Smooth muscle cell (in vitro differentiated cells): ENCODE measurements at regions not wholly inside any gene's neighbourhood (a gene's known extent, or its start where the extent isn't known, plus 50 kb on each side); places are given as distances from the start of the nearest gene placed in this dataset.

Experiments used
- DNase-seq: peaks from one replicate; lab custom pipeline; 2025; ENCODE audit not compliant: unreplicated experiment; lab: John Stamatoyannopoulos, UW
- H2AFZ ChIP-seq: fragments of 200-600 bp; sonication (generic); 2 replicates; pipeline ENCODE4 v1.6.0; 2016; ENCODE audit warnings: antibody characterized with exemption, low read depth, mild to moderate bottlenecking
- H3F3A ChIP-seq: fragments of 200-600 bp; sonication (generic); 2 replicates; pipeline ENCODE4 v1.6.0; 2017; ENCODE audit warnings: antibody characterized with exemption, low read depth
- H3K27ac ChIP-seq: fragments of 200-600 bp; sonication (generic); 2 replicates; pipeline ENCODE4 v1.5.1; 2016; ENCODE audit warnings: low read depth, mild to moderate bottlenecking
- H3K27me3 ChIP-seq: fragments of 200-600 bp; sonication (generic); 2 replicates; pipeline ENCODE4 v1.6.1; 2016; ENCODE audit warnings: low read depth, mild to moderate bottlenecking
- H3K36me3 ChIP-seq: fragments of 200-600 bp; sonication (generic); 2 replicates; pipeline ENCODE4 v1.5.1; 2016; ENCODE audit warnings: low read depth
- H3K4me1 ChIP-seq: fragments of 200-600 bp; sonication (generic); 2 replicates; pipeline ENCODE4 v1.5.1; 2016; ENCODE audit warnings: low read depth
- H3K4me2 ChIP-seq: fragments of 200-600 bp; sonication (generic); 2 replicates; pipeline ENCODE4 v1.6.0; 2016; ENCODE audit warnings: mild to moderate bottlenecking
- H3K4me3 ChIP-seq: fragments of 200-600 bp; sonication (generic); 2 replicates; pipeline ENCODE4 v1.5.1; 2016; ENCODE audit warnings: mild to moderate bottlenecking
- H3K79me2 ChIP-seq: fragments of 200-600 bp; sonication (generic); 2 replicates; pipeline ENCODE4 v1.6.0; 2016; ENCODE audit warnings: low read depth, mild to moderate bottlenecking
- H3K9ac ChIP-seq: fragments of 200-600 bp; sonication (generic); 2 replicates; pipeline ENCODE4 v1.6.0; 2016; ENCODE audit warnings: low read depth
- H3K9me3 ChIP-seq: fragments of 200-600 bp; sonication (generic); replicated peaks from 2 replicates; pipeline ENCODE4 v1.5.1; 2016; ENCODE audit warnings: low read depth
- H4K20me1 ChIP-seq: fragments of 200-600 bp; sonication (generic); 2 replicates; pipeline ENCODE4 v1.6.0; 2016; ENCODE audit warnings: low read depth
- CTCF ChIP-seq: fragments of 200-600 bp; sonication (generic); IDR thresholded peaks from 2 replicates; pipeline ENCODE4 v1.5.1; 2017; ENCODE audit warnings: borderline replicate concordance, mild to moderate bottlenecking, antibody characterized with exemption; ENCODE audit not compliant: insufficient read depth, poor library complexity, severe bottlenecking
- WGBS: methylation state at CpG from one replicate; pipeline ENCODE4 v1.1.7; 2016; ENCODE audit warnings: low lambda C conversion rate; 5-methylcytosine and 5-hydroxymethylcytosine counted together

- TF ChIP-seq CTCF: no peak
Observed at GRCh38 chr6:74690365-74690764, 515.5 kb downstream of the COL12A1 start.

DNA sequence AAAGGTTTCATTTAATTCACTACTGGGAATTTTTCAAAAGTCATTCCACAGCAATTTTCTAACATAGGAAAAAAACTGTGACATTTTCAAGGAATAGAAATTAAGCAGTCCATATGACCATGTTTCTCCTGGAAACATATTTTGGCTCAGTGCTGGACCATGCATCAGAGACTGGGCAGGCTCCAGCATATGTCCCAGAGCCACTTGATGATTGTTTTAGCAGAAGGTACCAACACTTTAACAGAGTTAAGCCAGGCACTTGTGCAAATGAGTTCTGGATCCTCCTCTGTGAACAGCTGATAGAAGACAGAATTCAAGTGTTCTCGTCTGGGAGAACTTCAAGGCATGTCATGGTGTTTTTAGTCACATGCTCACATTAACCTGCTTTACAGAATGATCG, 516.3 kb downstream of the COL12A1 start:
- no peak for DNase-seq
- Histone ChIP-seq H3K9ac (no peak overlapping the region), H3K79me2 (no peaks in the 10 kb centered on the region), H3K4me3 (no peak overlapping the region), H4K20me1 (no peaks in the 10 kb centered on the region), H3K27ac (no peak overlapping the region), H2AFZ (no peak overlapping the region), H3K4me1 (no peaks in the 10 kb centered on the region), H3K4me2 (no peak overlapping the region), H3K9me3 (no peaks in the 10 kb centered on the region), H3F3A (no peaks in the 10 kb centered on the region), H3K36me3 (no peaks in the 10 kb centered on the region), H3K27me3 (no peaks in the 10 kb centered on the region)
- WGBS: 80% methylated on average over 2 of the region's 2 CpGs
- no peak for TF ChIP-seq CTCF

More at GRCh38 chr6:74690365-74690764, 515.5 kb downstream of the COL12A1 start:
- no peak for DNase-seq
- Histone ChIP-seq H4K20me1 (no peaks in the 10 kb centered on the region), H3F3A (no peaks in the 10 kb centered on the region), H3K27me3 (no peaks in the 10 kb centered on the region), H3K79me2 (no peaks in the 10 kb centered on the region), H3K27ac (no peak overlapping the region), H3K4me3 (no peak overlapping the region), H3K4me2 (no peak overlapping the region), H3K9me3 (no peaks in the 10 kb centered on the region), H3K9ac (no peak overlapping the region), H3K4me1 (no peaks in the 10 kb centered on the region), H3K36me3 (no peaks in the 10 kb centered on the region), H2AFZ (no peak overlapping the region)
- WGBS: 90% methylated on average over 2 of the region's 2 CpGs

- no peaks in the 10 kb centered on the region for H3K79me2 ChIP-seq
- no peaks in the 10 kb centered on the region for H3K36me3 ChIP-seq
- H3K4me3 ChIP-seq: no peak overlapping the region
- no peaks in the 10 kb centered on the region for H3F3A ChIP-seq
- no peaks in the 10 kb centered on the region for H3K4me1 ChIP-seq
- H3K4me2 ChIP-seq: no peak overlapping the region
- 96% methylated on average over 1 of the region's 1 CpG for WGBS
- no peak overlapping the region for H3K9ac ChIP-seq
- no peaks in the 10 kb centered on the region for H3K9me3 ChIP-seq
- H3K27me3 ChIP-seq: no peaks in the 10 kb centered on the region
- no peak for DNase-seq
- H2AFZ ChIP-seq: no peak overlapping the region
- no peaks in the 10 kb centered on the region for H4K20me1 ChIP-seq
- TF ChIP-seq CTCF: no peak
- H3K27ac ChIP-seq: no peak overlapping the region
Observed at GRCh38 chr6:74677463-74677862, 528.4 kb downstream of the COL12A1 start.

DNA sequence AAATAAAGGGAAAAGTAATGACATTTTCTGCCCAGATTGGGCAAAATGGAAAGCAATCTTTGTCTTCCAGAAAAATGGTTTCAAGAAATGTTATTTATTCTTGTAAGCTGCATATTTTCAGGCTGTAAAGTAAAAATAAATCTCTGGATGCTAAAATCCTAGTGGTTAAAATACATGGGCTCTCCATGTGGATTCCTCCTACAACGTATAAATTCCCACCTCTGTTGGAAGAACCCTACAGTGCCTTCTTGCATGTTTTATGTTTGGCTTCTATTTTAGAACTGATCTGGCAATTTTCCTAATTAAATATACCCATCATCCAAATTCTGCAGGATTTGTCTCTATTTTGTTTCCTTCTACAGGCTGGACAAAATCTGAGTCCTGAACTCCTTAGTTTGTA, 528.9 kb downstream of the COL12A1 start:
- 83% methylated on average over 1 of the region's 1 CpG for WGBS
- H3K36me3 ChIP-seq: no peaks in the 10 kb centered on the region

More for the DNA sequence above, 528.9 kb downstream of the COL12A1 start:
- Histone ChIP-seq H4K20me1 (no peaks in the 10 kb centered on the region), H3F3A (no peaks in the 10 kb centered on the region), H3K9ac (no peak overlapping the region), H2AFZ (no peak overlapping the region), H3K27ac (no peak overlapping the region), H3K4me2 (no peak overlapping the region), H3K27me3 (no peaks in the 10 kb centered on the region), H3K79me2 (no peaks in the 10 kb centered on the region), H3K4me1 (no peaks in the 10 kb centered on the region), H3K4me3 (no peak overlapping the region), H3K9me3 (no peaks in the 10 kb centered on the region)
- no peak for DNase-seq
- TF ChIP-seq CTCF: no peak
